22Rv1 (cell line): ENCODE measurements at regions not wholly inside any gene's neighbourhood (a gene's known extent, or its start where the extent isn't known, plus 50 kb on each side); places are given as distances from the start of the nearest gene placed in this dataset.

Experiments
- CTCF ChIP-seq: fragments of 450-650 bp; IDR thresholded peaks from 2 replicates; pipeline ENCODE4 v1.5.1; 2017; ENCODE audit warnings: mild to moderate bottlenecking
- ZFX ChIP-seq: fragments of 450-650 bp; IDR thresholded peaks from 2 replicates; pipeline ENCODE4 v1.6.1; 2017; ENCODE audit warnings: antibody characterized with exemption, borderline replicate concordance

- no peak for TF ChIP-seq CTCF
- no peak for TF ChIP-seq ZFX
Measured at GRCh38 chr7:112540839-112541577, 60.2 kb downstream of the LSMEM1 start.
